GM15510 (cell line): ENCODE measurements at regions not wholly inside any gene's neighbourhood (a gene's known extent, or its start where the extent isn't known, plus 50 kb on each side); places are given as distances from the start of the nearest gene placed in this dataset.

Source experiments
- POLR2A ChIP-seq: IDR thresholded peaks from 3 replicates; pipeline ENCODE4 v1.6.1; 2011; ENCODE audit warnings: borderline replicate concordance; ENCODE audit not compliant: insufficient read length; ENCODE audit errors: extremely low read depth

DNA sequence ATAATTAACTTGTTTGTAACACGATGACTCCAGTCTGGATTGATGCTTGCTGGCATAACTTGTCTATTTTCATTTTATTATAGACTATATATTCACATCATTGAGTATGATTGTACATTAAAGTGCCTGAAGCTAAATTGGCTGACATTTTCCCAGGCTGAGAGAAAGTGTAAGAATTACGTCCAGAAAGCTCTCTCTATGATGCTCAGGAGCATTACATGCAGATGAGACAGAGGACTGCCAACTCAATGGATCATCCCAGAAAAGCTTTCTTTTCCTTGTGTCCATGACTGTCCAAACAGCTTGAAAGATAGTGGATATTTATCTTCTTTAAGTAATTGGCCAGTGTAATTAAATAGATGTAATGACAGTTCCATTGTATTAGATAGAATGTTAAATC lies 1372.2 kb upstream of the TMEFF2 start:
- no peak for TF ChIP-seq POLR2A

GRCh38 chr2:193566276-193566675 lies 1371.5 kb upstream of the TMEFF2 start:
- TF ChIP-seq POLR2A, result no peak

GRCh38 chr2:193562031-193562430 lies 1367.3 kb upstream of the TMEFF2 start:
- TF ChIP-seq POLR2A, result no peak

GRCh38 chr2:193561054-193561453 lies 1366.3 kb upstream of the TMEFF2 start:
- no peak for TF ChIP-seq POLR2A

- TF ChIP-seq POLR2A, result no peak
Observed at GRCh38 chr2:193556766-193557470, 1362.2 kb upstream of the TMEFF2 start.

DNA sequence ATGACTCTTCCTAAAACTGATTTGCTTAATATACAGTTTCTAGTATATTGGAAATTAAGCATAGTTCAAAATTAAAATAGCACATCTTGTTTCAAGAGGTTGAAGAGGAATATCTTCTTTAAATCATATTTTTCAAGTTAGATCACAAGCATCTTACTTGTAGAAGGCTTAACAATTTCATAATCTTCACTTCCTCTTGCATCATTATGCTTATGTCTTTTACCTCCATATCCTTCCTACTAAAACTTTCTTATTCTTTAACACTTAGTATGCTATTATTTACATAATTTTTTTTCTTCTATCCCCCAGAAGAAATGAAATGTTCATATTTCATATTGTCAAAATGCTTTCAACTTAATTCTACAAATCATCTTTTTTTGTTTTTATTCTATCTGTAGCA lies 1354.9 kb upstream of the TMEFF2 start:
- TF ChIP-seq POLR2A, result no peak

- TF ChIP-seq POLR2A, result no peak
Observed at GRCh38 chr2:193542762-193543161, 1348.0 kb upstream of the TMEFF2 start.

DNA sequence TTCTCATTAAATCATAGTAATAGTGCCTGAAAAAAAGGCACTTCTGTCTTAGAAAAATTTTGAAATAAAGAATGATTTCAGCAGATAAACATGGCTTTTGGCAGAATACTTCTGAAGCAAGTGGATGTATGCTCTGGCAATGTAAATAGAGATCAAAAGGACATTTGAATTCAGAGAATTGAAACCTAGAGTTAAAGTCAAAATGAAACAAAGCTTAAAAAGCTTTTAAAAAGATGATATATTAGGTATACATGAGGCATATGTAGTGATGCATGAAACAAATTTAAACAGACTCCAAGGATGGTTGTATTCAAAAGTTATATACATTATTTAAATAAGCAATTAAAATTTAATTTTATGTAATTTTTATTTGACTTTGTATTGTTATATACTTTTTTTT lies 1344.5 kb upstream of the TMEFF2 start:
- TF ChIP-seq POLR2A, result no peak

DNA sequence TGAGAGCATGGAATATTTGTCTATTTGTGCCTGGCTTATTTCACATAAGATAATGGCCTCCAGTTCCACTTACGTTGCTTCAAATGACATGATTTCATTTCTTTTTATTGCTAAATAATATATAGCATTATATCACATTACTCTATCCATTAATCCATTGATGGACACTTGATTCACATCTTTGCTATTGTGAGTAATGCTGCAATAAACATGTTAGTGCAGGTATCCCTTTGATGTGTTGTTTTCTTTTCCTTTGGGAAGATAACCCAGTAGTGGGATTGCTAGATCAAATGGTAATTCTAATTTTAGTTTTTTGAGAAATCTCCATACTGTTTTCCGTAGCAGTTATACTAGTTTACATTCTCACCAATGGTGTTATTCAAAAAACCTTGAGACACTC lies 1343.3 kb upstream of the TMEFF2 start:
- no peak for TF ChIP-seq POLR2A

DNA sequence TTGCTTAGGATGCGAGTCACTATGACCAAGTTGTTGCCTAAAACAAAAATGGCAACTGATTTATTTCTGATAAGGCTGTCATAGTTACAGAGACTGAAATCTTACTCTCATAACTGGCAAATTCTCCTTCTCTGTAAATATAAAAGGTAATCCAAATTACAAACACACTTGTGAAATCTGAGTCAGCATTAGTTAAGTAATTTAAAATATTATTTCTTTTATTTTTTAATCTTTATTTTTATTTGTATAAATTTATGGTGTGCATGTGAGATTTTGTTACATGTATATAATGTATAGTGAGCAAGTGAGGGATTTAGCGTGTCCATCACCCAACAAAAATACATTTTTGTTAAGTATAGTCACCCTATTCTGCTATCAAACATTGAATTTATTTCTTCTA lies 1342.8 kb upstream of the TMEFF2 start:
- no peak for TF ChIP-seq POLR2A

GRCh38 chr2:193528458-193528857 lies 1333.7 kb upstream of the TMEFF2 start:
- no peak for TF ChIP-seq POLR2A

GRCh38 chr2:193527146-193527545 lies 1332.4 kb upstream of the TMEFF2 start:
- no peak for TF ChIP-seq POLR2A

- no peak for TF ChIP-seq POLR2A
Observed at GRCh38 chr2:193523662-193524061, 1328.9 kb upstream of the TMEFF2 start.

GRCh38 chr2:193521523-193521922 lies 1326.8 kb upstream of the TMEFF2 start:
- TF ChIP-seq POLR2A, result no peak

- TF ChIP-seq POLR2A, result no peak
Observed at GRCh38 chr2:193520709-193521458, 1326.2 kb upstream of the TMEFF2 start.

GRCh38 chr2:193518041-193518817 lies 1323.5 kb upstream of the TMEFF2 start:
- no peak for TF ChIP-seq POLR2A

DNA sequence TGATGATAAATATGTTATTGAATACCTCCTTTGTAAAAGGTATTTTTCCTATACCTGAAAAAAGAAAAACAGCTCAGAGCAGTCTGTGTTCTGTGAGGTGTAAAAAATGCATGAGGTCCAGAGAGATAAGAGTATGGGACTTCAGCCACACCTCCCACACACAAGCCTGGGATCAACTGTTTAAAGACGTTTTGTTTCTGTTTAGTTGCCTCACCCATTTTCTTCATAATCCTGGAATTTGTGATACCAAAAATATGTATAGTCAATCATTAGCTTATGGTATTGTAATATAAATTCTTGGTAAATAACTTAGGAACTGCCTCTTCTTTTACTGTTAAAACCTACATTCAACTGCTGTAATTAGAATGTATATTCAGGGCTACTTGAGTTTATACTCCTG lies 1322.9 kb upstream of the TMEFF2 start:
- TF ChIP-seq POLR2A, result no peak

DNA sequence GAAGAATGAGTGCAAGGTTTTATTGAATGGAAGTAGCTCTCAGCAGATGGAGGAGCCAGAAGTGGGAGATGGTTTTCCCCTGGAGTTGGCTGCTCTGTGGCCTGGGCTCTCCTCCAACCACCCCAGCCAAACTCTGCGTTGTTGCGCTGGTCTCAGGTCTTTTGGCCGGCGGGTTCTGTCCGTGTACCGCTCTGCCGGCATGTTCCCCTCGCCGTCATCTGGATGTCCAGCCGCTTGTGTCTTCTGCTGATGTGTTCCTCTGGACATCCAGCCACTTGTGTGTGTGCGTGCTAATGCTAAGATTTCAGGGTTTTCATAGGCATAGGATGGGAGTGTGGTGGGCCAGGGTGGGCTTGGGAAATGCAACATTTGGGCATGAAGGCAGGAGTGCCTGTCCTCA lies 1311.3 kb upstream of the TMEFF2 start:
- TF ChIP-seq POLR2A, result no peak
